ENCODE measurements at regions not wholly inside any gene's neighbourhood (a gene's known extent, or its start where the extent isn't known, plus 50 kb on each side); places are given as distances from the start of the nearest gene placed in this dataset.

DNA sequence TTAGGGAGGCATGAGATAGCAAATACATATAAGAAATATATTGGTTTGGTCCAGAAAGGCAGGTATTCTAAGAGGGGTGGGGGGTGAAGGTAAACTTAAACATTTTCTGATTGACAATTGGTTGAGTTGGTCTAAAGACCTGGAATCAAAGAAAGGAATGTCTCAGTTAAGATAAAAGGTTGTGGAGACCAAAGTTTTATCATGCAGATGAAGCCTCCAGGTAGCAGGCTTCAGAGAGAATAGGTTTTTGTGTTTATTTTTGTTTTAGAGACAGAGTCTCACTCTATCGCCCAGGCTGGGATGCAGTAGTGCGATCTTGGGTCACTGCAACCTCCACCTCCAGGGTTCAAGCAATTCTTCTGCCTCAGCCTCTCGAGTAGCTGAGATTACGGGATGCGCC is 80.5 kb downstream of the NPAP1 start:
- no TSS peak for BruUV-seq (replicated peaks)
- RAD21 ChIA-PET (ENCODE audit: low non-redundant PET in 1 of 2, low total read pairs in 2 of 2, uncharacterized antibody in 2 of 2, unreplicated experiment in 2 of 2), result no interaction called here
- Histone ChIP-seq H3K79me2 (ENCODE audit: insufficient read depth, low read length) (no peaks in the 10 kb centered on the region), H3K36me3 (ENCODE audit: control insufficient read depth in 1 of 2, insufficient read depth in 2 of 2, low read length in 2 of 2) (no peaks in the 10 kb centered on the region), H3K4me3 (replicated peaks in 1 of 2; ENCODE audit: low read depth in 1 of 2, low read length in 2 of 2) (no peak overlapping the region), H2AFZ (ENCODE audit: low read depth, low read length, poor library complexity, severe bottlenecking) (no peak overlapping the region), H3K27me3 (ENCODE audit: insufficient read depth, low read length) (no peaks in the 10 kb centered on the region), H3K9me2 (ENCODE audit: insufficient read depth) (no peaks in the 10 kb centered on the region), H3K4me1 (ENCODE audit: control insufficient read depth in 1 of 2, insufficient read depth in 2 of 2, low read length in 2 of 2) (no peaks in the 10 kb centered on the region), H3K9me3 (ENCODE audit: control insufficient read depth in 1 of 2, insufficient read depth in 1 of 2, low read depth in 1 of 2, low read length in 2 of 2) (peaks cover 9 to 29% of the 10 kb centered on the region in 2 experiments; a peak in 2 of 4 replicates), H3K4me2 (ENCODE audit: low read length) (no peak overlapping the region), H3K27ac (ENCODE audit: low read depth, low read length) (no peak overlapping the region), H3K9ac (ENCODE audit: low read length) (no peak overlapping the region), H4K20me1 (ENCODE audit: insufficient read depth) (no peaks in the 10 kb centered on the region)
- CTCF ChIA-PET, result no interaction called here
- ATAC-seq, result no peak
- no peak for DNase-seq (ENCODE audit: low read depth, low spot score)
- TF ChIP-seq SP1 (IDR thresholded peaks at IDR 0.05; ENCODE audit: low read depth) (no peak), REST (IDR thresholded peaks at IDR 0.05; ENCODE audit: low read depth) (no peak), EGR1 (IDR thresholded peaks at IDR 0.05; ENCODE audit: low read depth) (no peak), CBX3 (IDR thresholded peaks at IDR 0.05; ENCODE audit: low read depth) (no peak), MAX (IDR thresholded peaks at IDR 0.05) (no peak), POLR2AphosphoS5 (IDR thresholded peaks at IDR 0.05; ENCODE audit: low read depth, low read length) (no peak), SRF (IDR thresholded peaks at IDR 0.05; ENCODE audit: low read depth) (no peak), POLR2A (IDR thresholded peaks at IDR 0.05; ENCODE audit: borderline replicate concordance, extremely low read depth, insufficient read depth, insufficient read length) (no peak), SIN3A (IDR thresholded peaks at IDR 0.05; ENCODE audit: low read depth) (no peak), CTCF (IDR thresholded peaks at IDR 0.05 in 2 of 3, conservative IDR thresholded peaks at IDR 0.05 in 1 of 3; ENCODE audit: borderline replicate concordance in 1 of 3, insufficient read depth in 1 of 3, low read depth in 2 of 3, low read length in 2 of 3) (no peak)
- intact Hi-C loops (cut with micrococcal nuclease), result no loop called here
- POLR2A ChIA-PET, result no interaction called here
